NCI-H345 treated with DMSO at 0.1 percent for 48 hours (cell line): ENCODE measurements at regions not wholly inside any gene's neighbourhood (a gene's known extent, or its start where the extent isn't known, plus 50 kb on each side); places are given as distances from the start of the nearest gene placed in this dataset.

Source experiments
- DNase-seq: peaks from one replicate; lab custom pipeline; 2025; ENCODE audit not compliant: unreplicated experiment; lab: John Stamatoyannopoulos, UW

DNA sequence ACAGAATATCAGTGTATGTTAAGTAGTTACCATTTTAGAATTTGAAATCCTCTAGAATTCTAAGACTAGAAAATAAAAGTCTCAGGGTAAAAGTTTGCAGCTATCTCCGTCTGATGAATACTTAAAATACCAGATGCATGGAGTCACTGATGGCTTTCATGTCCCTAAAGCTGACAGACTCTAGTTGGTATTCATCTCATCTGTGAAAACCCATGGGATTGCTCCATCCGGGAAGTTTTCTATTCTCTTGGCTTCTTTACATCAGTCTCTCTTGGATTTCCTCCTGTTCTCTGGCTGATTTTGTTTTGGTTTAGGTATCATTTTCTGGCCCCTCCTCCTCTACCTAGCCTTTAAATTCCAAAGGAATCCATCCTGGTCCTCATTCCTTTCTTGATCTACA lies 465.6 kb upstream of the POU3F3 start:
- no peak for DNase-seq

DNA sequence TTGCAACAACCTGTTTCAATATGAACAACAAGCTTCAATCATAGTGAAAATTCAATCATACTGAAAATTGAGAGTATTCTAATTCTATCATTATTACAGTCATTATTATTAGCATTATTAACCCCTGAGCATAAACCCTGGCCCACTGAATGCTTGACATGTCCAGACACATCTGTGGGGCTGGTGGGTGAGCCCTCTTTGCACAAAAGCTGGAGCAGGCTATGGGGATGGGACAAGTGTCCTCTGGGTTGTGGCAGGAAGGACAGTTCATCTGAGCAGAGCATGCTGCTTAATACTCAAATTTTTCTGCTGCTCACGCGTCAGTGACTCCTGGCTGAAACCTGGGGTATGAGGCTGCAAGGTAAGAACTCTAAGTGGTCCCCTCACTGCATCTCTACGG lies 451.1 kb upstream of the POU3F3 start:
- DNase-seq: no peak

DNA sequence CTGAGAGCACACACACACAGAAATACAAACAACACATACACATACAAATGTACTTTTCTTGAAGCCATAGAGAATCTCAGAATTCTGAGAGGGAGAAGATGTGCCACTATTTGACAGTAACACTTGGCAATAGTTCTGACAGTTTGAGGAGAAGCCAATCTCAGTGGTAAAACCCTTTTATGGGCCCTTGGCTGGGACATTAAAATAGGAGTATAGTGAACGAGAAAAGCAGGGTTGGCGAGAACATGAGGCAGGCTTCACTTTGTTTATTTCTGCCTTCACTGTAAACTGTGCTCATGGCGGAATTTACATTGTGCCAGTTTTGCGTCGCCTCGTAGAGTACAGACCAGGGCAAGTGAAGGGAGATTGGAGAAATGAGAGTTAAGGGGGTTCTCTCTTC lies 449.4 kb upstream of the POU3F3 start:
- no peak for DNase-seq

DNA sequence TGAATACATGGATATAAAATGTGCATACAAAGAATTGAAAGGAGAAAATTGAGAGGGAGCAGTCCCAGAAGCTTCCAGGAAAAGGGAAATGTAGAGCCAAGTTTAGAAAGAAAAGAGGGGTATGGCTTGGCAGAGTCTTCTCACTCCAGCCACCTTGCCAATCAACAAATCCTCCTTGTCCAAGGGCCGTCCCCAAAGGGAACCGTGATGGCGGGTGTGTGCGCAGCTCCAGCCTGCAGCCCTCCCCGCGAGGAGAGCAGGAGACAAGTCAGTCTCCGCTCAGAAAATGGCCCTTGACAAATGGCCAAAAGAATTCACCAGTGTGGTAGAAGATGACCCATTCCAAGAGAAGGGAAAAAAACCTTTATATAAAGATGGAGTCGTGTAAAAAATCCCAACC lies 448.3 kb upstream of the POU3F3 start:
- no peak for DNase-seq

DNA sequence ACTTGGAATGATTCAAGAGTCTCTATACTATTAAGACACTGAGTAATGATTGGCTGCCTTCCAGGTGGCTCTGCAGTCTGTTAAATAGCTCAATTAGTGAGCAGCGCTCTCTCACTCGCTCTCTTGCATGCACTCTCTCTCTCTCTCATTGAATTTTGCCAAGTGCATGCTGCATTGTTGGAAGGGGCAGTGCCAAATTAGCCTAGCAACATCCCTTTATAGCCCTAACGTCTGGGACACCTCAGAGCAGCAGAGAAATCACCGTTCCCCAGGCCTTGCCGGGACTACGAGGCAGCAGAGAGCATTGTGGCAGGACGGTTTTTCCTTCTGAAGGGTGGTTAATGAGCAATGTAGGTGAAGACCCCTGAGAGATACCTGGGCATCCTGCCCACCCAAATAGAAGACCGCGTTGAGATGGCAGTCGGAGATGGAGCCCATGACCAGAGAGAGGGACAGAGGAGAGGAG lies 447.6 kb upstream of the POU3F3 start:
- peak; percentile 75 for DNase-seq

DNA sequence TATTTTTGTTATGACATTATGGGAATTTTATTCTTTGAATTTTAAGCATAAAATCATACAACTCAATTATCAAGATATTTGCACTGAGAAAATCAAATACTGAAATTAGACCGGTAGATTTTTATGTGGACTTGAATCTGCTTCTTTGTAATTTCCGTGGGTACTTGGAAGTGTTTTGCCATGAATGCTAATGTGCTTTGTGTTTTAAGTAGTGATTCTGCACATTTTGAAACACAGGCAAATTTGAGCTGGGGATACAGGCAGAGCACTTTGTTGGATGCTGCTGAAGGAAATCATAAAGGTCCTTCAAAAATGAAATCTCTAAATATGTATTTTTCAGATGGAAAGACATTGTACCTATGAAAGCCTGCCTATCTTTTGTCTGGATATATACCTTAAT lies 446.3 kb upstream of the POU3F3 start:
- no peak for DNase-seq

DNA sequence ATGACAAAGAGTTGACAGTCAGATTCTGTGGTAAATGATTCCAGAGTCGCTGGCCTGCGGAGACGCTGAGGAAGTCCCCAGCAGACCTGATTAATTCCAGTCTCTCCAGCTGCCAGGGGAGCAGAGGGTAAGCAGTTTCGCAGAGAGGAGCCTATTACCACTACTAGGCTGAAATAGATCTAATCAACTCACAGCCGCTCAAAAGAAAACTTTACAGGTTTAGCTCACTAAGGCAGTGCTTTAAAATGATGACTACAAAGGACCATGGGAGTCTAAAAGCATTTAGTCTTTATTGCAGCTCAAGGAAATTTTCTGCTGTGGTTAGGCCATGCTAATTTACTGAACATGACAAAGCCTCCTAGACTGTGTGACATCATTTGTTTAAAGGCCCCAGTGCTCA lies 445.6 kb upstream of the POU3F3 start:
- DNase-seq: no peak

DNA sequence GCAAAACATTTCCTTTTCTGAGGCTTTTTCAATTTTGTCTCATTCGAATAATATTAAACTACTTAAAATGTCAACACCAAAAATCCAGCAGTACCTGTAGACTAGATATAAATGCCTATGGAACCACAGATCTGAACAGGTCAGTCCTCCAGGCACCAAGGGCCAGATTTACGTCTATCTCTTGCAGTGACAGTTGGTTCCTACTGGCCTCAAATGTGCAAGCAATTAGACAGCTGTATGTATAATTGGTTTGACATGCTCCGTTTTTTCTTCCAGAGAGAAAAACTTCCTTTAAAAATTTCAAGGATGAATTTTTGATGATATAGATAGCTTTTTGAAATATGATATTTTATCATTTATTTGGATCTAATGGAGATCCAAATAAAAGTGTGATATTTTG lies 443.8 kb upstream of the POU3F3 start:
- DNase-seq: no peak

DNA sequence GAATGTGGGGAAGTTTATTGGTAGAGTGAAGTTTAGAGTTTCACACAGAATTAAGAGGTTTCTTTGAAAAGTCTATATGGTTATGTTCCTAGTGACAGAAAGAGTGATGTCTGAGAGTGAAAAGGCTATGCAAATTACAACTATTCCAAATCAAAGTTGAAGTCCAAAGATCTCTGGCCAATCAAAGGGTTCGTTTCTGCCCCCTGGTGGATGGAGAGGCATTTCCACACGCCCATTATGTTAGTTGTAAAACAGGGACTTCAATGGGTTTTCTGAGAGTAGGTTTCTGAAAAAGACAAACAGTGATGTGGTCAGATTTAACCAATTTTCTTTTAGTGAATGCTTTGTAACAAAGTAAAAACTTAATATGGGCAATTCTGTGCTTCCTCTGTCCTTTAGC lies 441.5 kb upstream of the POU3F3 start:
- no peak for DNase-seq

DNA sequence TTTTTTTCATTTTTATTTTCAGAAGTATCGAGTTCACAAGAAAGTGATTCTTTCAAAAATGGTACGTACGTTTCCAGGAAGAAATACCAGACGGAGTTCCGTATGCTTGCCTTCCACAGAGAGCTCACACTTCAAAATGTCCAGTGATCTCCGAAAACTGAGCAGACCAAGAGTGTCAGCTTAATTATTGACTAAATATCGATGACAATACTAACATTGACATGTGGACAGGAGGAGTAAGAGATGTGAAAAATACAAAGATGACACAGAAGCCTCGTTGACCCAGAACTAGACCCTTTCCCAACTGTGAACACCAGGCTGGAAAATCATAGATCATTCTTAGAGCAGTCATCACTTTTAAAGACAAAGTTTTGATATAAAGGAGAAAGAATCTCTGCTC lies 440.0 kb upstream of the POU3F3 start:
- DNase-seq: no peak

DNA sequence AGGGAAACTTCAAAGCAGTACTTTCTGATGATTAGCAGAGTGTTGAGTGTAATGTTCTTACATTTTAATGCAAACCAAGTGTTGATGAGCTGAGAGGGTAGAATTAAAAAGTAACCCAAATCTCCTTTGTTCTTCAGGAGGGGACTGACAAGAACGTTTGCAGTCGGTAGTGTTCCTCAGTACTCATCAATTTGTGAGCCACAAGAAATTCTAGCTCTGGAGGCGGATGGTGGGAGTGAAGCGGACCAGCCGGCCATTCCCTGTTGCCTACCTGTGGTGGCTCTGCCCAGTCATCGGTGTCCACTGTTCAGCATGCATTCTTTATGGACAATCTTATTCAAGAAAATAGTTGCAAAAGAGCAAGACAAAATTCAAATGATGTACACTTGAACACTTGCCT lies 438.6 kb upstream of the POU3F3 start:
- DNase-seq: no peak

DNA sequence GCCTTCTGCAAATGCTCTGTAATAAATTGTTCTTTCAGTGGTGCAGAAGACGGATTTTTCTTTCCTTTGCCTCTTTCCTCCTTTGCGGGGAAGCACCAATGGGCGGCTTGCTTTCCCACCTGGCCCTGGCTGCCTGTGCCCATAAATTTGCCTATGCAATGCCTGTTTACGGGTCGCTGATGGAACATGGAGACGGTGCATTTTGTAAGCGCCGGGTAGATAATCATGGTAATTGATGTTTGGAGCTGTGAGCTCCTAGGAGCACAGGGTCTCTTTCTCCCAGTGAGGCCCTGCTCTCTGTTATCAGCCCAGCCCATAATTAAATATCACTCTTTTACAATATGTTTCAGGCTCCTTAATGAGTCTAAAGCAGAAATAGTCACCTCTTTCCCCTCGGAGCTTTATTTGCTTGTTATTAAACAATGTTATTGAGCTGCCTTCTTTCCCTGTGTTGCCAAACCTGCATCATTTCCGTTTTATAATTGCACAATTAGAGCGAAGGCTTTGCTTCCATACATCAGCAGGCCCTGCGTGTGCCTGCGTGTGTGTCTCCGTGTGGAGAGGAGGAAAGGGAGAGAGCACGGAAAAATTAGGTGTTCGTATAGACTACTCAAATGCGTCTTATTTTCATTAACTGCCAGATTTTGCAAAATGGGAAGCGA lies 437.4 kb upstream of the POU3F3 start:
- no peak for DNase-seq

DNA sequence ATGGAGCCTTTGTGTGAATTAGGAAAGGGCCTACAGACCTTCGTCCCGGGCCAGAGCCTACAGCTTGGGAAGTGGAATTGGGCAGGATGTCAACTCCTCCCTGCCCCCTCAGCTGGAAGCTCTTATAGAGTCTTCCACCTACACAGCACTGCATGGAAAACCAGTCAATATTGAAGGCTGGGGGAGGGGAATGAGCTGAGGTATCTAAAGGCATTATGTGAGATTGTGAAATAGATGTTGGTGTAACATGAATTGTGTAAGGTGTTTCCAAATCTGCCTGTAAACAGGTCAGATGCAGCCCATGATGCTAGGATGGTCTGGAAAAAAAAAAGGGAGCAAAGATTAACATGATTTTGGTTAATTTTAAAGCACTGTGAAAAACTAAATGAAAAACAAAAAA lies 433.5 kb upstream of the POU3F3 start:
- DNase-seq: no peak

DNA sequence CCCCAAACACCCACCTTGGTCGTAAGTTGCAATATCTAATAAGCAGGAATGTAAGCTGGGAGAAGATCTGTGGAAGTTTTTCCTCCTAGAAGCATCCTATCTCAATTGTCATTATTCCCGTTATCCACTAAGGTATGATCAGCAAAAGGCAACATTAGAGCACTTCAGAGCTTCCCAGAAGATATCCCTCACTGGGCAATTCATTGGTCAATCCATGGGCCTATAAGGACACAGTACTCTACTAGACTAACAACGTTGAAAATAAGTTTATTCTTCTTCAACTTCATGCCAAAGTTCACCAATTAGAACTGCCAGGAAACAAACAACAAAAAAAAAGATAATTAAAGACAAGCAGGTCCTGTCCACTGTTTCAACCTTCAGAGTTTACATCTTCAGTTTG lies 433.0 kb upstream of the POU3F3 start:
- no peak for DNase-seq

DNA sequence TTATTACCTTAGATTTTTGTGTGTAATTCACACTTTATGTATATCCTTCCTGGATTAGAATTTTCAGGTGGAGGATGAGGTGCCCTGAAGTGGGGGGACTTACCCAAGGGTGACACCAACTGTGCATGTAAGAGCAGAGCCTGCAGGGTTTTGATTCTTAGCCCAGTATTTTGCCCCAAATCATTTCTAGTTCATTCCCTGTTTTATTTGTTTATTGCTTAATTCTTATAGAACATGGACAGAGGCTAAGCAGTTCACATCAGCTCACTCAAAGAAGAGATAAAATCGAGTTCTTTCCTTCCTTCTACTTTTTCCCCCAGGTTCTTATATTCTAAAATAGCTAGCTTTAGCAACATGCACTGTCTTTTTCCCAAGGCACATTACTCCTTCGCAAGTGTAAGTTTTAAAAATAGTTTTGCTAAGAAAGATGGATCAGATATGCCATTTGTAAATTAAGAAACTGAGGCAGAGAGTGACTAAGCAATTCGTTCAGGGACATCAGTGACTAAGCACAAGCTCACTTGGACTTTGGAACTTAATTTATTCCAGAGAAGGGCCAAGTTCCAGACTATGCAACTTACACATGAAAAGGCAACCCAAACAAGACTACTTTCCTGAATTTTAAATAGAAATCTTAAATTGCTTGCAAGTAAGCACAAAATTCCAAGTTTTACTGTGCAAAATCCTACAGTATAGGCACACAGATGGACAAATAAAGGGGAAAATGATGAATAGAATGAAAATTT lies 427.9 kb upstream of the POU3F3 start:
- DNase-seq: no peak

DNA sequence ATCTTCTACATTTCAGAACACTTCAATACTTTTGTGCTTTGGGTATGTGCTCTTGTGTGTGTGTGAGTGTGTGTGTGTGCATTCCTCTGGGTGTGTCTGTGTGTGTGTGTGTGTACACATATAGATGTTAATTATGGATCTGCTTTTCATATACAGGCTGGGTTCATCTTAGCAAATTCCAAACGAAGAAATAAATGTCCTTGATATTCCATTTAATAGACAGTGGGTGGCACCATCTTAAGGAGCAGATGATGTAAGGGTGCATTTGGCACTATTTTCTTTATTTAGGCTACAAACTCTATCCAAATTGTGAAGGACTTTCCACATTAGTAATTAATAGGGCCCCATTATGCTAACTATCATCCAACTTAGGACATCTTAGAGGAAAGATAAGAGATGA lies 425.8 kb upstream of the POU3F3 start:
- DNase-seq: no peak

DNA sequence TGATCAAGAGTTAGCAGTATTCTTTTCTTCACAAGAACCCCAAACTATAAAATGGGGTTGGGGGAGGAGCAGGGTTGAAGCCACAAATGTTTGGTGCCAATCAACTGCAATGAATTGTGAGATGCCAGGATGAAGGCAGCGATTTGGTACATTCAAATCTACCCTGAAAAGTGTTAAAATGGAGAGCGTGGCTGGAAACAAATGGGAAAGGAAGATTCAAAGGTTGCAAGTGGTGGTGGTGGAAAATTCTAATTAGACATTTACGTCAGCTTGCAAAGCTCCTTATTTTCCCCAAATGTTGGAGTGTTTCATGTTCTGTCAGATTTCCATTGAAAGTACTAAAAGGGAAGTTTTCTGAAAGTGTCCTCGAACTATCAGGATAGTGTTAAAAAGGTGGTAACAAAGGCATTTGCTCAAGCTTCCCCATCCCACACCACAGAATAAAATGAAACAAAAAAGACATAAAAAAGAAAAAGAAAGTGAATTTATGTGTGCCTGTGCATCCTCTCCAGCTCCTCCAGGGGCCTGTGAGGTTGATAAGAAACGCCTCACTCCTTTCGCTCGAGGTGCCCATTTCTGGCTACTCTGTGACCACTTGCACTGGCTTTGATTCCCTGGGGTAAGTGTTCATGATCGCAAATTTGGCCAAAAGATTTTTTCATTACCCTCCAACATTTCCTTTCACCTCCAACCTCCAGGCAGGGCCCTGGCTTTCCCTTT lies 424.1 kb upstream of the POU3F3 start:
- no peak for DNase-seq

DNA sequence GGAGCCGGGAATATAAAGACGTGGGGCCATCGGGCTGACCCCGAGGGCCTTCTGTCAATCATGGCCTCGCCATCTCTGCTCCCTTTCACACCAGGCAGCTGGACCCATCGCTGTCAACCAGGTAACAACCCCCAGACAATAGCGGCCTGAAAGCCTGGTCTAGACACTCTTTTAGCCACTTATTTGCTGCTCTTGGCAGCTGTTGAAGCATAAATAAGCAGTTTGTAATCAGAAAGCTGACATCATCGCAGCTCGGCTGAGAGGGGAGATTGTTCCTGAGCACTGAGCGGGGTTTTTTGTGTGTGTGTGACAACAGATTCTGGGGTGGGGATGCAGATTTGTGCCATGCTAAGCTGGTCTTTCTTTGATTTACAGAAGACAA lies 423.6 kb upstream of the POU3F3 start:
- DNase-seq: peak; percentile 55

DNA sequence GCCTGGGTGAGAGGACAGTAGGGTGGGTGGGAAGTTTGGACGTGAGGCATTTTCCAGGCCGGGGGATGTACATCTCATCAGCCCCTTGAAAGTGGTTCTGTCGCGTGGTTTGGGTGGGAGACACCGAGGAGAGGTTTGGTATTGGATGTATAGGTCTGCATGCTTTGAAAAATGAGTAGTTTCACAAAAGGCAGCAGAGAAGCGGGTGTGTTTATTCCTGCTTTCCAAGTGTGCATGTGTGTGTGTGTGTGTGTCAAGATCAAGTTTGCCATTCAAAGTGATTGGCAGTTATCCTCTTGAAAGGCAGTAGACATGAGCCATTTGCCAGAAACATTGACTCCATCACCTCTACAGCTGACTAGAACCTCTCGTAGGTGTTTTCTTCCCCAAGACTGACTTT lies 423.1 kb upstream of the POU3F3 start:
- DNase-seq: no peak

DNA sequence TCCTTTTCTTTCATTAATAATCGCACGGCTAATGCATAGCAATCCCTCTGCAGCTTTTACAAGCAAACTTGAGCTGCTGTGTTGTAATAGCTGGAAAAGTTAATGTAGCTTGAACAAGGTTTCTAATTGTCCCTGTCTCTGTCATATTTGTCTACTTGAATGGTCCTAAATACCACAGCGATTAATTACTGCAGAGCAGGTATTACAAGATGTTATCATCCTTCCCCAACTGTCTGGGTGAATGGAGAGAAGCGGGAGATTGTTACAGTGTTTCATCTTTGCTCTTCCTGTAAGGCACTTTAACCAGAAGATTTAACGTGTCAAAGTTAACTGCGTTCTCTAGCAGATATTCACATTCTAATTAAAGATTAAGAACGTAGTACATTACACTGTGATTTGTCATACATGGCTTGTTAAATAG lies 422.2 kb upstream of the POU3F3 start:
- DNase-seq: no peak

DNA sequence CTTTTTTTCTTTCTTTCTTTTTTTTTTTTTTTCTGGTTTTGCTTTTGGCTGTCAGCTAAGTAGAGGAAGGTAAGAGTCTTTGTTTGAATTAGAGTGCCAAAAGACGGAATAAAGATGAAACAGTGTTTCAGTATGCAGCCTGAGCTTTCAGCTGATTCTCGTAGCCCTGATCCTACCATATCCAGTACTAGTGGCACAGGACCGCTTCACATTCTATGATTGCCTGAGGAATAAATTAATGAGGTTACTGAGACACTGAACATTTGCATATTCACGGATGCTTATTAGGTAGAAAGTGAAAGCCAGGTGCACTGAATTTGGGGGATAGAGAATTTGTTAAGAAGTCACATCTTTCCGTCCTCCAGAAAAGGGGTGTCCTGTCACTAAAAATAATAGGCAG lies 421.5 kb upstream of the POU3F3 start:
- no peak for DNase-seq

DNA sequence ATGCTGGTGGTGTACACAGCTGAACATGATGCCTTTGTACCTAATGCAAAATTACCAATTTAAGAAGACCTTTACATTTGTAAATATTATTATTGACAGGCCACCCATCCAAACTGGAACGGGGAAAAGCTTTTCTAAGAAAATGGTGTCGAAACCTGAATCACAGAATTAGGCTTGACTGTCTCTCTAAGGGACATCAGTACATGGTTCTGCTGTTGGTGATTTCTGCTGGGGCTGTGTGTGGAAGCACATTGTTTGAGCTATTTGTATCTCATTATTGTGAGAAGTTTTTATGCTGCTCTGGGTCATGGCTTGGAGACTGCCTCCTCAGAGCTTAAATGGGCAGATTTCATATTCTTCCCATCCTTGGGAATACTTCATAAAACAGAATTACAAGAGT lies 420.9 kb upstream of the POU3F3 start:
- DNase-seq: no peak
